Right lobe of liver (tissue), 6 donors: ENCODE measurements at regions not wholly inside any gene's neighbourhood (a gene's known extent, or its start where the extent isn't known, plus 50 kb on each side); places are given as distances from the start of the nearest gene placed in this dataset.
"Not testable (repeated sequence)": the region's sequence is repeated elsewhere in the genome, so short reads cannot be mapped to it uniquely, and the experiment has no call there.

Experiments used
- ATAC-seq, 4 donors: fragments of 200-7000 bp; cut with Tn5 transposase; one replicate each; pipeline ENCODE4 v1.9.1; 2020; ENCODE audit warnings: mild to moderate bottlenecking in 4 of 4, moderate library complexity in 4 of 4
- DNase-seq, 3 donors: peaks; one replicate each; pipeline ENCODE4 v3.0.0-alpha.2; 2020
- H3K27ac ChIP-seq, 3 donors: fragments of 200-600 bp; one replicate each; pipeline ENCODE4 v1.8.0; 2022
- H3K27me3 ChIP-seq, 2 donors: fragments of 200-600 bp; one replicate each; pipeline ENCODE4 v1.8.0; 2022
- H3K36me3 ChIP-seq, 4 donors: fragments of 200-600 bp; sonication (generic) in 1 of 4; one replicate each; pipeline versions ENCODE4 v1.5.1 to v1.8.0; 2017 to 2022; ENCODE audit warnings: control low read depth in 1 of 4
- H3K4me1 ChIP-seq, 4 donors: fragments of 200-600 bp; sonication (generic) in 1 of 4; one replicate each; pipeline versions ENCODE4 v1.5.1 to v1.8.0; 2017 to 2022; ENCODE audit warnings: control low read depth in 1 of 4
- H3K4me3 ChIP-seq, 3 donors: fragments of 200-600 bp; one replicate each; pipeline ENCODE4 v1.8.0; 2022
- H3K9me3 ChIP-seq, 4 donors: fragments of 200-600 bp; sonication (generic) in 1 of 4; one replicate each; pipeline versions ENCODE4 v1.5.1 to v1.8.0; 2017 to 2022; ENCODE audit warnings: control low read depth in 1 of 4
- POLR2A ChIP-seq: fragments of 450-650 bp; IDR thresholded peaks from one replicate; pipeline ENCODE4 v1.6.1; 2017; ENCODE audit warnings: antibody characterized with exemption, mild to moderate bottlenecking
- WGBS: methylation state at CpG from one replicate; pipeline ENCODE4 v1.1.6; 2018; ENCODE audit warnings: low coverage, low lambda C conversion rate; ENCODE audit not compliant: insufficient coverage; ENCODE audit errors: missing lambda C conversion rate; 5-methylcytosine and 5-hydroxymethylcytosine counted together
- intact Hi-C, 2 donors: fragments of 100-400 bp; cut with DNase I; formaldehyde crosslinking; loops; one replicate each; pipeline versions ENCODE4 v1.11.2 to v1.14.1; 2022
- TF ChIP-seq, protein P1 (sequence below), 4 donors: fragments of 200-600 bp in 3 of 4; fragments of 450-650 bp in 1 of 4; IDR thresholded peaks; one replicate each; pipeline versions ENCODE4 v1.5.1 to v1.8.0; 2016 to 2022; ENCODE audit warnings: antibody characterized with exemption in 4 of 4, mild to moderate bottlenecking in 2 of 4
- donor health status: DM: no; HTN: yes; CAD: no.
- donor health status: DM: no; HTN: no; CAD: no.
- donor health status: DM: no; HTN: no; CAD: no.
- donor health status: DM: no; HTN: yes; CAD: no.
- donor health status: DM: no; HTN: yes; CAD: no.

DNA sequence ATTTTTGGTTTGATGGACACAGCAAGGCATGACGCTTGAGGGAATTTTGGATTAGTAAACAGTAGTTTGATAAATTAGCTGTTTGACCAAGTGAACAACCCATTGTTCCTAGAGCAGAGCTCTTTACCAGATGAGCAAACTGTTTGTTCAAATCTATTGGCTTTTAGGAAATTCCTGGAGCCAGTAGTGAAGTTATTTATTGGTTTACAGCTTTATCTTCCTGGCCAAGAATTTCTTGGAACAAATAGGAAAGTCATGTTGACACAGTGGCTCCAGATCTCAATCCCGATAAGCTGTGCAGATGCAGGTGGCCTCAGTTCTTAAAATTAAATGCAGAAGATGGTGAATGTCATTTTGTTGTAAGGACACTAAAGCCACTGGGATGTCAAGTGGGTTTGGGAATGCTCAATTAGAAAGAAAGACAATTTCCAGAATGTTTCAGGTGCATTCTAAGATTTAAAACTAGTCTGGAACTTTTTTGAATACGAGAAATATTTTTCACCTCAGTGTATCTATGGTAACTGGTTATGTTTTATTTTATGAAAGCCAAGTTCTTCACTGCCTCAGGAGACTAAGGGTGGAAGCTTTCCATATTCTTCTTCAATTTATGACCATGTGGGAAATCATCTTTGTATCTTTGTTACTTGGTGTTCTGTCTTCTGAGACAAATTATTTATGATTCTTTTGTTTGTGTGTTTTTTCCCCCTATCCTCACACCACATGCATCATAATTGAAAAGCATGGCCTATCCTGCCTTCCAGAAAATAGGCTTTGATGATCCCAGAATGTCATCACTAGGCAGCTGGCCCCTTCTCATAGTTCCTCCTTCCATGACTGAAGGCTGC, 554.5 kb downstream of the STIM2 start:
- intact Hi-C loops = no loop called here
- no peak for DNase-seq
- 37% methylated on average over 3 of the region's 3 CpGs for WGBS

GRCh38 chr4:27428661-27429060, 568.0 kb downstream of the STIM2 start:
- 22% methylated on average over 1 of the region's 1 CpG for WGBS

More for the DNA sequence above, 554.5 kb downstream of the STIM2 start:
- TF ChIP-seq, protein P1, sequence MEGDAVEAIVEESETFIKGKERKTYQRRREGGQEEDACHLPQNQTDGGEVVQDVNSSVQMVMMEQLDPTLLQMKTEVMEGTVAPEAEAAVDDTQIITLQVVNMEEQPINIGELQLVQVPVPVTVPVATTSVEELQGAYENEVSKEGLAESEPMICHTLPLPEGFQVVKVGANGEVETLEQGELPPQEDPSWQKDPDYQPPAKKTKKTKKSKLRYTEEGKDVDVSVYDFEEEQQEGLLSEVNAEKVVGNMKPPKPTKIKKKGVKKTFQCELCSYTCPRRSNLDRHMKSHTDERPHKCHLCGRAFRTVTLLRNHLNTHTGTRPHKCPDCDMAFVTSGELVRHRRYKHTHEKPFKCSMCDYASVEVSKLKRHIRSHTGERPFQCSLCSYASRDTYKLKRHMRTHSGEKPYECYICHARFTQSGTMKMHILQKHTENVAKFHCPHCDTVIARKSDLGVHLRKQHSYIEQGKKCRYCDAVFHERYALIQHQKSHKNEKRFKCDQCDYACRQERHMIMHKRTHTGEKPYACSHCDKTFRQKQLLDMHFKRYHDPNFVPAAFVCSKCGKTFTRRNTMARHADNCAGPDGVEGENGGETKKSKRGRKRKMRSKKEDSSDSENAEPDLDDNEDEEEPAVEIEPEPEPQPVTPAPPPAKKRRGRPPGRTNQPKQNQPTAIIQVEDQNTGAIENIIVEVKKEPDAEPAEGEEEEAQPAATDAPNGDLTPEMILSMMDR (IDR thresholded peaks at IDR 0.05) = no peak
- no peak for TF ChIP-seq POLR2A
- H3K36me3 ChIP-seq = no peaks in the 10 kb centered on the region
- no peak for ATAC-seq
- no peak overlapping the region for H3K27ac ChIP-seq
- H3K4me3 ChIP-seq = no peak overlapping the region
- no peaks in the 10 kb centered on the region for H3K4me1 ChIP-seq
- no peaks in the 10 kb centered on the region for H3K9me3 ChIP-seq
- no peaks in the 10 kb centered on the region for H3K27me3 ChIP-seq

DNA sequence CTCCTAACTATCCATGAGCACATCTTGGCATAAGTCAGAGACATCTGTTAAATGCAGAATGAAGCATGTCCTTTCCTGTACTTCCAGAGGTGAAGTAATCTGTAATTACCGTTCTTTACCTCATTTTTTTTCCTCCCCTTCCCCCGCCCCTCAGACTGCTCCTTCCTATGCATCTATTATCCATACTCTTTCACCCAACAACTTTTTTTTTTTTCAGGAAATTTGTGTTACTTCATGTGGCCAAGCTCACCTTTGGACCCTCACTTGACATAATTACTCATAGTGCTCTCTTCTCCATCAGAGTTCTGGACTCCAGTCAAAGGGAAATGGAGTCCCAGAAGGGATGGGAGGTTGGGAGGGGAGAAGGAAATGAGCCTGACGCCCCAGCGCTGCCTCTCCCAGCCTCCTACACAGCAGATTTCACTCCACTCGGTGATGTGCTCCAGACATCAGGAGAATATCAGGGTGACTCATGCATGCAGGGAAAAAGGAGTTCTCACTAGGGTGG, 568.8 kb downstream of the STIM2 start:
- no peaks in the 10 kb centered on the region for H3K4me1 ChIP-seq
- H3K27ac ChIP-seq = no peak overlapping the region
- intact Hi-C loops = no loop called here
- no peak for ATAC-seq
- no peak overlapping the region for H3K4me3 ChIP-seq
- H3K36me3 ChIP-seq = no peaks in the 10 kb centered on the region
- DNase-seq = no peak
- H3K9me3 ChIP-seq = peaks cover 0 to 2% (median 0%) of the 10 kb centered on the region in 4 donors
- no peaks in the 10 kb centered on the region for H3K27me3 ChIP-seq
- 40% methylated on average over 4 of the region's 5 CpGs for WGBS
- TF ChIP-seq, protein P1 (IDR thresholded peaks at IDR 0.05) = no peak
- no peak for TF ChIP-seq POLR2A

More at GRCh38 chr4:27428661-27429060, 568.0 kb downstream of the STIM2 start:
- Histone ChIP-seq H3K27me3 (no peaks in the 10 kb centered on the region), H3K9me3 (peaks cover 0 to 2% (median 0%) of the 10 kb centered on the region in 4 donors), H3K4me3 (no peak overlapping the region), H3K27ac (no peak overlapping the region), H3K4me1 (no peaks in the 10 kb centered on the region), H3K36me3 (no peaks in the 10 kb centered on the region)
- DNase-seq (no peak), ATAC-seq (no peak)
- TF ChIP-seq POLR2A = no peak
- TF ChIP-seq, protein P1 (IDR thresholded peaks at IDR 0.05) = no peak
- intact Hi-C loops = no loop called here

GRCh38 chr4:27442146-27442545, 581.5 kb downstream of the STIM2 start:
- no peak overlapping the region for H3K4me3 ChIP-seq
- intact Hi-C loops = no loop called here
- no peaks in the 10 kb centered on the region for H3K27me3 ChIP-seq
- TF ChIP-seq, protein P1 (IDR thresholded peaks at IDR 0.05) = no peak
- no peak for TF ChIP-seq POLR2A
- no peak overlapping the region for H3K27ac ChIP-seq
- DNase-seq (no peak), ATAC-seq (no peak)
- H3K4me1 ChIP-seq = no peaks in the 10 kb centered on the region
- 38% methylated on average over 1 of the region's 1 CpG for WGBS
- H3K9me3 ChIP-seq = no peaks in the 10 kb centered on the region
- H3K36me3 ChIP-seq = no peaks in the 10 kb centered on the region

DNA sequence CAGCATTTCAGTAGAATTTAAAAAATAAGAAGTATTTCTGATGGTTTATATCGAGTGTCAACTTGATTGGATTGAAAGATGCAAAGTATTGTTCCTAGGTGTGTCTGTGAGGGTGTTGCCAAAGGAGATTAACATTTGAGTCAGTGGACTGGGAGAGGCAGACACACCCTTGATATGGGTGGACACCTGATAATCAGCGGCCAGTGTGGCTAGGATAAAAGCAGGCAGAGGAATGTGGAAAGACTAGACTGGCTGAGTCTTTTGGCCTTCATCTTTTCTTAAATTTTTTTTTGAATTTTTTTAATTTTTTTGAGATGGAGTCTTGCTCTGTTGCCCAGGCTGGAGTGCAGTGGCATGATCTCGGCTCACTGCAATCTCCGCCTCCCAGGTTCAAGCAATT, 582.0 kb downstream of the STIM2 start:
- WGBS = 62% methylated on average over 4 of the region's 4 CpGs
- ATAC-seq, H3K27ac ChIP-seq, H3K27me3 ChIP-seq, H3K9me3 ChIP-seq, intact Hi-C loops, DNase-seq, H3K4me3 ChIP-seq, H3K36me3 ChIP-seq, H3K4me1 ChIP-seq: not testable (repeated sequence)
